Astrocyte (in vitro differentiated cells and primary cell): ENCODE measurements at regions not wholly inside any gene's neighbourhood (a gene's known extent, or its start where the extent isn't known, plus 50 kb on each side); places are given as distances from the start of the nearest gene placed in this dataset.

ENCODE experiments used
- CTCF ChIP-seq: IDR thresholded peaks from 2 replicates; pipeline ENCODE4 v1.5.1; 2011; ENCODE audit warnings: low read depth, mild to moderate bottlenecking, inconsistent platforms, low read length, moderate library complexity; ENCODE audit not compliant: insufficient read depth
- EZH2 ChIP-seq: IDR thresholded peaks from 2 replicates; pipeline ENCODE4 v1.6.1; 2012; ENCODE audit warnings: mild to moderate bottlenecking, low read length, inconsistent platforms; ENCODE audit not compliant: insufficient read depth

DNA sequence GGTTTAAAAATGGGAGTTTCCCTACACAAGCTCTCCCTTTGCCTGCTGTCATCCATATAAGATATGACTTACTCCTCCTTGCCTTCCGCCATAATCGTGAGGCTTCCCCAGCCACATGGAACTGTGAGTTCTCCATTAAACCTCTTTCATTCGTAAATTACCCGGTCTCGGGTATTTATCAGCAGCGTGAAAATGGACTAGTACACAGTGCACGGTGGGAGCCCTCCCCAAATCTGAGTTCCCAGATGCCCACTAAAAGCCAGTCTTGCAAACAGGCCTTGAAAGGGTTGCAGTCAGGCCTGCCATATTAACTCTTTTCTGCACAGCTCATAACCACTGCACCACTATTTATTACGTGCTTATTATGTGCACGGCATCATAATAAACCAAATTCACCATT is 400.9 kb downstream of the PRDM2 start:
- TF ChIP-seq CTCF: no peak
- no peak for TF ChIP-seq EZH2
